ENCODE measurements at regions not wholly inside any gene's neighbourhood (a gene's known extent, or its start where the extent isn't known, plus 50 kb on each side); places are given as distances from the start of the nearest gene placed in this dataset.
A peak's percentile ranks its signal among the peaks of the same experiment; 100 is the strongest.

- peak overlapping the region; percentile 12; the same call in 1 of the 2 replicates for H2AFZ ChIP-seq
- H3K4me3 Mint-ChIP-seq, result no peak overlapping the region
- no peaks in the 10 kb centered on the region for H3K9me3 Mint-ChIP-seq
- H3F3A ChIP-seq (replicated peaks; ENCODE audit: low read depth), result no peaks in the 10 kb centered on the region
- H3K36me3 ChIP-seq (ENCODE audit: insufficient read depth), result no peaks in the 10 kb centered on the region
- H3K4me1 ChIP-seq (ENCODE audit: insufficient read depth), result peaks cover 11% of the 10 kb centered on the region; the same call in 1 of the 2 replicates
- H3K27ac Mint-ChIP-seq, result no peak overlapping the region
- H3K27ac ChIP-seq (ENCODE audit: low read depth), result no peak overlapping the region
- H4K20me1 ChIP-seq (replicated peaks; ENCODE audit: insufficient read depth), result no peaks in the 10 kb centered on the region
- H3K79me2 ChIP-seq (replicated peaks; ENCODE audit: insufficient read depth), result no peaks in the 10 kb centered on the region
- H3K4me1 Mint-ChIP-seq, result peaks cover 27% of the 10 kb centered on the region
- TF ChIP-seq, protein P1, sequence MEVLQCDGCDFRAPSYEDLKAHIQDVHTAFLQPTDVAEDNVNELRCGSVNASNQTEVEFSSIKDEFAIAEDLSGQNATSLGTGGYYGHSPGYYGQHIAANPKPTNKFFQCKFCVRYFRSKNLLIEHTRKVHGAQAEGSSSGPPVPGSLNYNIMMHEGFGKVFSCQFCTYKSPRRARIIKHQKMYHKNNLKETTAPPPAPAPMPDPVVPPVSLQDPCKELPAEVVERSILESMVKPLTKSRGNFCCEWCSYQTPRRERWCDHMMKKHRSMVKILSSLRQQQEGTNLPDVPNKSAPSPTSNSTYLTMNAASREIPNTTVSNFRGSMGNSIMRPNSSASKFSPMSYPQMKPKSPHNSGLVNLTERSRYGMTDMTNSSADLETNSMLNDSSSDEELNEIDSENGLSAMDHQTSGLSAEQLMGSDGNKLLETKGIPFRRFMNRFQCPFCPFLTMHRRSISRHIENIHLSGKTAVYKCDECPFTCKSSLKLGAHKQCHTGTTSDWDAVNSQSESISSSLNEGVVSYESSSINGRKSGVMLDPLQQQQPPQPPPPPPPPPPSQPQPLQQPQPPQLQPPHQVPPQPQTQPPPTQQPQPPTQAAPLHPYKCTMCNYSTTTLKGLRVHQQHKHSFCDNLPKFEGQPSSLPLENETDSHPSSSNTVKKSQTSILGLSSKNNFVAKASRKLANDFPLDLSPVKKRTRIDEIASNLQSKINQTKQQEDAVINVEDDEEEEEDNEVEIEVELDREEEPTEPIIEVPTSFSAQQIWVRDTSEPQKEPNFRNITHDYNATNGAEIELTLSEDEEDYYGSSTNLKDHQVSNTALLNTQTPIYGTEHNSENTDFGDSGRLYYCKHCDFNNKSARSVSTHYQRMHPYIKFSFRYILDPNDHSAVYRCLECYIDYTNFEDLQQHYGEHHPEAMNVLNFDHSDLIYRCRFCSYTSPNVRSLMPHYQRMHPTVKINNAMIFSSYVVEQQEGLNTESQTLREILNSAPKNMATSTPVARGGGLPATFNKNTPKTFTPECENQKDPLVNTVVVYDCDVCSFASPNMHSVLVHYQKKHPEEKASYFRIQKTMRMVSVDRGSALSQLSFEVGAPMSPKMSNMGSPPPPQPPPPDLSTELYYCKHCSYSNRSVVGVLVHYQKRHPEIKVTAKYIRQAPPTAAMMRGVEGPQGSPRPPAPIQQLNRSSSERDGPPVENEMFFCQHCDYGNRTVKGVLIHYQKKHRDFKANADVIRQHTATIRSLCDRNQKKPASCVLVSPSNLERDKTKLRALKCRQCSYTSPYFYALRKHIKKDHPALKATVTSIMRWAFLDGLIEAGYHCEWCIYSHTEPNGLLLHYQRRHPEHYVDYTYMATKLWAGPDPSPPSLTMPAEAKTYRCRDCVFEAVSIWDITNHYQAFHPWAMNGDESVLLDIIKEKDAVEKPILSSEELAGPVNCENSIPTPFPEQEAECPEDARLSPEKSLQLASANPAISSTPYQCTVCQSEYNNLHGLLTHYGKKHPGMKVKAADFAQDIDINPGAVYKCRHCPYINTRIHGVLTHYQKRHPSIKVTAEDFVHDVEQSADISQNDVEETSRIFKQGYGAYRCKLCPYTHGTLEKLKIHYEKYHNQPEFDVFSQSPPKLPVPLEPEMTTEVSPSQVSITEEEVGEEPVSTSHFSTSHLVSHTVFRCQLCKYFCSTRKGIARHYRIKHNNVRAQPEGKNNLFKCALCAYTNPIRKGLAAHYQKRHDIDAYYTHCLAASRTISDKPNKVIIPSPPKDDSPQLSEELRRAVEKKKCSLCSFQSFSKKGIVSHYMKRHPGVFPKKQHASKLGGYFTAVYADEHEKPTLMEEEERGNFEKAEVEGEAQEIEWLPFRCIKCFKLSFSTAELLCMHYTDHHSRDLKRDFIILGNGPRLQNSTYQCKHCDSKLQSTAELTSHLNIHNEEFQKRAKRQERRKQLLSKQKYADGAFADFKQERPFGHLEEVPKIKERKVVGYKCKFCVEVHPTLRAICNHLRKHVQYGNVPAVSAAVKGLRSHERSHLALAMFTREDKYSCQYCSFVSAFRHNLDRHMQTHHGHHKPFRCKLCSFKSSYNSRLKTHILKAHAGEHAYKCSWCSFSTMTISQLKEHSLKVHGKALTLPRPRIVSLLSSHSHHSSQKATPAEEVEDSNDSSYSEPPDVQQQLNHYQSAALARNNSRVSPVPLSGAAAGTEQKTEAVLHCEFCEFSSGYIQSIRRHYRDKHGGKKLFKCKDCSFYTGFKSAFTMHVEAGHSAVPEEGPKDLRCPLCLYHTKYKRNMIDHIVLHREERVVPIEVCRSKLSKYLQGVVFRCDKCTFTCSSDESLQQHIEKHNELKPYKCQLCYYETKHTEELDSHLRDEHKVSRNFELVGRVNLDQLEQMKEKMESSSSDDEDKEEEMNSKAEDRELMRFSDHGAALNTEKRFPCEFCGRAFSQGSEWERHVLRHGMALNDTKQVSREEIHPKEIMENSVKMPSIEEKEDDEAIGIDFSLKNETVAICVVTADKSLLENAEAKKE (CRISPR knock-in tag; IDR thresholded peaks at IDR 0.05), result no peak
- TF ChIP-seq NANOG (IDR thresholded peaks at IDR 0.05; ENCODE audit: borderline replicate concordance), result no peak
- no peak for TF ChIP-seq STAT1 (IDR thresholded peaks at IDR 0.05; ENCODE audit: unreplicated experiment)
- TF ChIP-seq ETS1 (IDR thresholded peaks at IDR 0.05), result no peak
- TF ChIP-seq EZH2phosphoT487 (IDR thresholded peaks at IDR 0.05; ENCODE audit: unreplicated experiment), result no peak
- no peak for TF ChIP-seq EZH2 (IDR thresholded peaks at IDR 0.05; ENCODE audit: low read depth, unreplicated experiment)
- no peak for TF ChIP-seq JUNB (IDR thresholded peaks at IDR 0.05; ENCODE audit: unreplicated experiment)
- no peak for TF ChIP-seq CREB1 (CRISPR knock-in tag; IDR thresholded peaks at IDR 0.05; ENCODE audit: low read depth)
- no peak for TF ChIP-seq ZNF331 (CRISPR knock-in tag; IDR thresholded peaks at IDR 0.05; ENCODE audit: low read depth)
- TF ChIP-seq, protein P2, sequence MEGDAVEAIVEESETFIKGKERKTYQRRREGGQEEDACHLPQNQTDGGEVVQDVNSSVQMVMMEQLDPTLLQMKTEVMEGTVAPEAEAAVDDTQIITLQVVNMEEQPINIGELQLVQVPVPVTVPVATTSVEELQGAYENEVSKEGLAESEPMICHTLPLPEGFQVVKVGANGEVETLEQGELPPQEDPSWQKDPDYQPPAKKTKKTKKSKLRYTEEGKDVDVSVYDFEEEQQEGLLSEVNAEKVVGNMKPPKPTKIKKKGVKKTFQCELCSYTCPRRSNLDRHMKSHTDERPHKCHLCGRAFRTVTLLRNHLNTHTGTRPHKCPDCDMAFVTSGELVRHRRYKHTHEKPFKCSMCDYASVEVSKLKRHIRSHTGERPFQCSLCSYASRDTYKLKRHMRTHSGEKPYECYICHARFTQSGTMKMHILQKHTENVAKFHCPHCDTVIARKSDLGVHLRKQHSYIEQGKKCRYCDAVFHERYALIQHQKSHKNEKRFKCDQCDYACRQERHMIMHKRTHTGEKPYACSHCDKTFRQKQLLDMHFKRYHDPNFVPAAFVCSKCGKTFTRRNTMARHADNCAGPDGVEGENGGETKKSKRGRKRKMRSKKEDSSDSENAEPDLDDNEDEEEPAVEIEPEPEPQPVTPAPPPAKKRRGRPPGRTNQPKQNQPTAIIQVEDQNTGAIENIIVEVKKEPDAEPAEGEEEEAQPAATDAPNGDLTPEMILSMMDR (conservative IDR thresholded peaks at IDR 0.05; ENCODE audit: low read depth in 2 of 2), result no peak
- TF ChIP-seq POLR2AphosphoS5 (IDR thresholded peaks at IDR 0.05; ENCODE audit: low read depth), result no peak
- TF ChIP-seq, protein P3, sequence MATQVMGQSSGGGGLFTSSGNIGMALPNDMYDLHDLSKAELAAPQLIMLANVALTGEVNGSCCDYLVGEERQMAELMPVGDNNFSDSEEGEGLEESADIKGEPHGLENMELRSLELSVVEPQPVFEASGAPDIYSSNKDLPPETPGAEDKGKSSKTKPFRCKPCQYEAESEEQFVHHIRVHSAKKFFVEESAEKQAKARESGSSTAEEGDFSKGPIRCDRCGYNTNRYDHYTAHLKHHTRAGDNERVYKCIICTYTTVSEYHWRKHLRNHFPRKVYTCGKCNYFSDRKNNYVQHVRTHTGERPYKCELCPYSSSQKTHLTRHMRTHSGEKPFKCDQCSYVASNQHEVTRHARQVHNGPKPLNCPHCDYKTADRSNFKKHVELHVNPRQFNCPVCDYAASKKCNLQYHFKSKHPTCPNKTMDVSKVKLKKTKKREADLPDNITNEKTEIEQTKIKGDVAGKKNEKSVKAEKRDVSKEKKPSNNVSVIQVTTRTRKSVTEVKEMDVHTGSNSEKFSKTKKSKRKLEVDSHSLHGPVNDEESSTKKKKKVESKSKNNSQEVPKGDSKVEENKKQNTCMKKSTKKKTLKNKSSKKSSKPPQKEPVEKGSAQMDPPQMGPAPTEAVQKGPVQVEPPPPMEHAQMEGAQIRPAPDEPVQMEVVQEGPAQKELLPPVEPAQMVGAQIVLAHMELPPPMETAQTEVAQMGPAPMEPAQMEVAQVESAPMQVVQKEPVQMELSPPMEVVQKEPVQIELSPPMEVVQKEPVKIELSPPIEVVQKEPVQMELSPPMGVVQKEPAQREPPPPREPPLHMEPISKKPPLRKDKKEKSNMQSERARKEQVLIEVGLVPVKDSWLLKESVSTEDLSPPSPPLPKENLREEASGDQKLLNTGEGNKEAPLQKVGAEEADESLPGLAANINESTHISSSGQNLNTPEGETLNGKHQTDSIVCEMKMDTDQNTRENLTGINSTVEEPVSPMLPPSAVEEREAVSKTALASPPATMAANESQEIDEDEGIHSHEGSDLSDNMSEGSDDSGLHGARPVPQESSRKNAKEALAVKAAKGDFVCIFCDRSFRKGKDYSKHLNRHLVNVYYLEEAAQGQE (IDR thresholded peaks at IDR 0.05; ENCODE audit: unreplicated experiment), result no peak
- no peak for TF ChIP-seq ZNF114 (CRISPR knock-in tag; IDR thresholded peaks at IDR 0.05)
- no peak overlapping the region for H3K4me2 ChIP-seq
- peaks cover 3% of the 10 kb centered on the region for H3K27me3 Mint-ChIP-seq (ENCODE audit: insufficient read depth, low read depth, poor library complexity)
- H3K4me3 ChIP-seq, result no peak overlapping the region
- DNase-seq (ENCODE audit: low spot score) (no peak), ATAC-seq (no peak)
- peaks cover 4% of the 10 kb centered on the region; the same call in 1 of the 2 replicates for H3K9me2 ChIP-seq (ENCODE audit: insufficient read depth)
- H3K36me3 Mint-ChIP-seq (ENCODE audit: low read depth), result no peaks in the 10 kb centered on the region
- no peaks in the 10 kb centered on the region for H3K27me3 ChIP-seq (ENCODE audit: insufficient read depth)
Measured at GRCh38 chr15:96253006-96253747, 77.3 kb upstream of the NR2F2 start.
